Small intestine (tissue), 7 donors: ENCODE measurements at regions not wholly inside any gene's neighbourhood (a gene's known extent, or its start where the extent isn't known, plus 50 kb on each side); places are given as distances from the start of the nearest gene placed in this dataset.

Experiments
- DNase-seq, 2 donors: peaks; one replicate each; pipeline versions ENCODE4 v3.0.0 to v3.0.0-alpha.2; 2013
- FAIRE-seq: peaks from 2 replicates; lab custom pipeline; 2012; peaks lifted over from hg19 to GRCh38; lab: Jason Lieb, UNC
- H3K27ac ChIP-seq, 3 donors: one replicate each; pipeline ENCODE4 v1.5.1; 2013; ENCODE audit warnings: low read length in 2 of 3, mild to moderate bottlenecking in 2 of 3, control low read depth in 1 of 3, inconsistent platforms in 1 of 3, low read depth in 1 of 3, moderate library complexity in 1 of 3
- H3K27me3 ChIP-seq, 3 donors: one replicate each; pipeline ENCODE4 v1.6.1; 2013; ENCODE audit warnings: low read length in 3 of 3, inconsistent platforms in 1 of 3; ENCODE audit not compliant: control insufficient read depth in 3 of 3, insufficient read depth in 3 of 3
- H3K36me3 ChIP-seq, 3 donors: one replicate each; pipeline ENCODE4 v1.6.1; 2013; ENCODE audit warnings: low read length in 3 of 3, inconsistent platforms in 1 of 3, low read depth in 1 of 3, mild to moderate bottlenecking in 1 of 3, moderate library complexity in 1 of 3; ENCODE audit not compliant: control insufficient read depth in 3 of 3, insufficient read depth in 2 of 3
- H3K4me1 ChIP-seq, 3 donors: one replicate each; pipeline ENCODE4 v1.6.1; 2013; ENCODE audit warnings: low read length in 2 of 3, inconsistent platforms in 1 of 3, low read depth in 1 of 3, mild to moderate bottlenecking in 1 of 3, moderate library complexity in 1 of 3; ENCODE audit not compliant: control insufficient read depth in 3 of 3, insufficient read depth in 2 of 3
- H3K4me3 ChIP-seq, 3 donors: one replicate each; pipeline ENCODE4 v1.5.1; 2013; ENCODE audit warnings: low read length in 3 of 3, control low read depth in 1 of 3, inconsistent platforms in 1 of 3, low read depth in 1 of 3, mild to moderate bottlenecking in 1 of 3, moderate library complexity in 1 of 3
- H3K9me3 ChIP-seq, 2 donors: one replicate each; pipeline ENCODE4 v1.6.1; 2013; ENCODE audit warnings: low read depth in 1 of 2, low read length in 1 of 2; ENCODE audit not compliant: control insufficient read depth in 2 of 2, insufficient read depth in 1 of 2
- WGBS, 3 donors: extraction: QIAGEN DNeasy Blood & Tissue Kit; methylation state at CpG; one replicate each; pipeline ENCODE4 v1.1.7; 2013; 5-methylcytosine and 5-hydroxymethylcytosine counted together
- donor health status: healthy with polysubstance abuse.
- donor health status: control.
- donor health status: control.
- donor health status: Bipolar disorder and iron deficiency.
- donor health status: healthy.

DNA sequence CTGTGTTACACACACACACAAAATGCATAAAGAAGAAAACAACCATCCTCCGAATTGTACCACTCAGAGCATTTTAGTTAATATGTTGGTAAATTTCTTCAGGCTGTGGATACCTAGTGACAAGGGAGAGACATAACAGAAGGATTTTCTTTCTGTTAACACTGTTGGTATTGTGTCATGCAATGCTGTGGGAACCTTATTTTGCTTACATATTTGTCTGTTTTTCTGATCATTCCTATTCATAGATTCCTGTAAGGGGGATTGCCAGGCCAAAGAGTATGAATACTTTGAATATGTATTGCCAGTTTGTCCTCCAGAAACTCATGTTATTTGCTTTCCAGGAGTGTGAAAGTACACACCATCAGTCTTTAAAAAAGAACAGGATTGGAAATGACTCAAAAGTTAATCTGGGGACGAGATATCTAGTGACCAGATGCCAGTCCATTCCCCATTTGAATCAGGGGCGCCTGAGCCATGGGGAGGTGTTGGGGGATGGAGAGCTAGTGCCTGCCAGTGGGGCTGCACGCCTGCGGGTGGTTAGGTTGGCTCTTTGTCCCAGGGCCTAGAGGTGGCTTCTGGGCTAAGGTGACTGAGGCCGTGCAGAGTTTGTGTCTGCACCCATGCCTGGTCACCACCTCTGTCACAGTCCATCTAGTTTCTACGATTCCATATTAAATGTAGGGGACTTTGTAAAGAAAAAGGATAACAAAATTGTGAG, 142.0 kb downstream of the PTPN20 start:
- FAIRE-seq: no peak
- Histone ChIP-seq H3K27me3 (peaks cover 0 to 2% (median 0%) of the 10 kb centered on the region in 3 donors), H3K27ac (no peak overlapping the region), H3K4me1 (no peaks in the 10 kb centered on the region), H3K36me3 (no peaks in the 10 kb centered on the region), H3K4me3 (no peak overlapping the region), H3K9me3 (no peaks in the 10 kb centered on the region)
- WGBS, 3 donors: 82 to 88% (median 84%) methylated on average over 7 of the region's 7 CpGs
- no peak for DNase-seq

DNA sequence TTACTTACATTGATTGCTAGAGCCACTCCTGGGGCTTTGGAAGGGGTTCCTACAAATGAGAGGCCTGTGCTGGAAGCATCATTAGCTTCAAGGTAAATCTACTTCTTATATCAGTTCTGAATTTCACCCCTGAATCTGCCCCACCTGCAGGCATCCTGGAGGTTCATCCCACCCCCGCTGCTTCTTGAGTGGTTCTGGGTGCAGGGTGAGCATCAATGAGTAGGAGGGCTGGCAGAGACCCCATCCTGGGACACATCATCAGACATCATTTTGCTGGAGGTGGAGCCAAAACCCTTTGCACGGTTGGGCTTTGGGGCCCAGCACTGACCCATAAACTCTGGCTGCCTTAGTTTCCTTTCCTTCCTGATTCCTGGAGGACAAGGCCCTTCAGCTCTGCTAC, 143.7 kb downstream of the PTPN20 start:
- WGBS, 3 donors: 74 to 83% (median 75%) methylated on average over 2 of the region's 2 CpGs

DNA sequence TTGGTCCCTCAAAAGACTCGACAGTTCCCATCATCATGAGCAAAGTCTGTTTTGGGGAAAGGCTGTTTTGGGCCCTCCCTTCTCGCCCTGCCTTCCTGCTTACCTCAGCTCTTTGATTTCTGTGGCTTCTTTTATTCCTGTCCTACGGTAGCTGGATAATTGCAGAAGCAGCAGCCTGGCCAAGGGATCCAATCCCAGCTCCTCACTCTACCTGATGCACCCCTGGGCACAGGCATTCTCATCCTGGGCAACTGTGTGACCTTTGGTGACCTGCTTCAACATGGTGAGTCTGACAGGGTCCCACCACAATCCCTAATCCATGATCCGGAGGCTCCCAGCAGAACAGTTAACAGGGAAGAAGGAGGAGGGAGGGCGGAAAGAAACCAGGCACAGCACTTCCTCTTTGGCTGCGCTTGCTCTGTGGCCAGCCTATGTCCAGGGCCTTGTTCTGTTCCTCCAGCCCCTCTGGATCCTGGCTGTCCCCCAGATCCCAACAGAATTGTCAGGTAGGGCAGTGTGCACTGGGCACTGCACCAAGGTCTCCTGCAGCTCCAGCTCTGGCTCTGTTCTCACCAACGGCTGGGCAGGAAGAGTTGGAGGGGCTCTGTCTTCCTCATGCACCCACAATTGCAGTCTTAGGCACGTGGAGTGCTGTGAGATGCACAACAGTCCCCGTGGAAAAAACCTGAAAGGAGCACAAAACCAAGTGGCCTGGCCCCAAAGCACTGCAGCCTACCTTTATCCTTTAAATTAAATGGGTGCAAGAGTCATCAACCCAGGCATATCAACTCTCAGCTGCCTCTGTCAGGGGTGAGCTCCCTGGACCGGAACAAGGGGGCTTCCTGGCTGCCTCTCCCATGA, 144.4 kb downstream of the PTPN20 start:
- Histone ChIP-seq H3K27ac (no peak overlapping the region), H3K9me3 (no peaks in the 10 kb centered on the region), H3K4me3 (no peak overlapping the region), H3K27me3 (peaks cover 0 to 2% (median 0%) of the 10 kb centered on the region in 3 donors), H3K36me3 (no peaks in the 10 kb centered on the region), H3K4me1 (no peaks in the 10 kb centered on the region)
- DNase-seq (no peak), FAIRE-seq (no peak)
- 76 to 78% (median 77%) methylated on average over 9 to 10 of the region's 10 CpGs for WGBS, 3 donors

More for the DNA sequence above, 143.7 kb downstream of the PTPN20 start:
- H3K27me3 ChIP-seq: peaks cover 0 to 2% (median 0%) of the 10 kb centered on the region in 3 donors
- no peaks in the 10 kb centered on the region for H3K9me3 ChIP-seq
- no peaks in the 10 kb centered on the region for H3K4me1 ChIP-seq
- H3K36me3 ChIP-seq: no peaks in the 10 kb centered on the region
- H3K4me3 ChIP-seq: no peak overlapping the region
- FAIRE-seq (no peak), DNase-seq (no peak)
- H3K27ac ChIP-seq: no peak overlapping the region

DNA sequence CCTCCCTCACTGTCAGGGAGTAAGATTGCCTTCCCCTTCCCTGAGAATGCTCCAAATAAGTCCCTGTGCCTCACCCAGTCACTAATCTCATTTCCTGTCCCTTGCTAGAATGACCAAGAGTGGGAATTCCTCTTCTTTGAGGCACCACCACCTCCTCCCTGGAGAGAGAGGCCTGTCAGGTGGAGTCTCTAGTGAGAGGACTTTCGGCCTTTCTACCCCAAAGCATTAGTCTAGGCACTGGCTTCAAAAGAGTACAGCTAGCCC, 145.0 kb downstream of the PTPN20 start:
- no peak overlapping the region for H3K4me3 ChIP-seq
- FAIRE-seq (no peak), DNase-seq (no peak)
- H3K27me3 ChIP-seq: peaks cover 0 to 3% (median 2%) of the 10 kb centered on the region in 3 donors
- no peak overlapping the region for H3K27ac ChIP-seq
- no peaks in the 10 kb centered on the region for H3K4me1 ChIP-seq
- H3K36me3 ChIP-seq: no peaks in the 10 kb centered on the region
- WGBS, 3 donors: 74 to 94% (median 89%) methylated on average over 1 of the region's 1 CpG
- no peaks in the 10 kb centered on the region for H3K9me3 ChIP-seq

DNA sequence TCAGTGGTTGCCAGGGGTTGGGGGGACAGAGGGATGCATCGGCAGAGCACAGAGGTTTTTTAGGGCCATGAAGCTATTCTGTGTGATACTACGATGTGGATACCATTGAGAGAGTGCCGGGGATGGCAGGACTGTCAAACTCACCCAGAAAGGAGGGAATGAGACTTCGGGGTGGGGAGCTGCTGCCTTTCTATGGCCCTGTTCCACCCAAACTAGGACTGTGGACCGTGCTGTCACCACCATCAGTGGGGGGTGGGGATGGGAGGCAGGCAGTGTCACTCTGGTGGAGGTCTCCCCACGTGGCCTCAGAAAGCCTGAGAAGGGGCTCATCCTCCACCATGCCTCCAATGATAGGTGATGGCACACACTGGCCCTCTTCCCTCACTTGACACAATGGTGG, 146.2 kb downstream of the PTPN20 start:
- DNase-seq (no peak), FAIRE-seq (no peak)
- Histone ChIP-seq H3K27me3 (peaks cover 0 to 3% (median 2%) of the 10 kb centered on the region in 3 donors), H3K9me3 (no peaks in the 10 kb centered on the region), H3K27ac (no peak overlapping the region), H3K36me3 (no peaks in the 10 kb centered on the region), H3K4me1 (no peaks in the 10 kb centered on the region), H3K4me3 (no peak overlapping the region)
- 77 to 89% (median 87%) methylated on average over 6 of the region's 6 CpGs for WGBS, 3 donors

DNA sequence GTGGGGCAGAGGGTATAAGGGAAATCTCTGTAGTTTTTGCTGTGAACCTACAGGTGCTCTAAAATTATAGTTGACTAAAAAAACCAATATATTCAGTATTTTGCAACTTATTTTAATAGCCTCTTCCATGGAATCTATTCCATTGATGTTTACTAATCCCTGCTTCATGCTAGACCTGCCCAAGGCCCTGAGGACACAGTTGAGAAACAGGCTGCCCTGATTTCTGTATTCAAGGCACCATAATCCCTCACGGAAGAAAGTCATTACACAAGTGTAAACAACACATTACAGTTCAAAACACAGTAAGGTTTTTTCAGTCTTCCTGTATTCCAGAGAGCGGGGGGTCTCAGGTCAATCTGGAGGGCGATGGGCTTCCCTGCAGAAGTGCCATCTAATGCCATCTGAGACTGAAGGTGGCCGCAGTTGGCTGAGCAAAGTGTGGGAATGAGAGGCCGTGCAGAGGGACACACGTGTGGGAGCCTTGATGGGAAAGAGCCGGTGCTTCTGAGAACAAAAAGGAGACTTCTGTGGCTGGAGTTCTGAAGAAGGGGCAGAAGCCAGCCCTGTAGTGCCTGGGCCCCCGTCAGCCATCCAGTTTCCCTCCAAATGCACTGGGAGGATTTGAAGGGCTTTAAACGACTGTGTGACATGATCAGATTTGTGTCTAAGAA, 146.9 kb downstream of the PTPN20 start:
- no peak for DNase-seq

DNA sequence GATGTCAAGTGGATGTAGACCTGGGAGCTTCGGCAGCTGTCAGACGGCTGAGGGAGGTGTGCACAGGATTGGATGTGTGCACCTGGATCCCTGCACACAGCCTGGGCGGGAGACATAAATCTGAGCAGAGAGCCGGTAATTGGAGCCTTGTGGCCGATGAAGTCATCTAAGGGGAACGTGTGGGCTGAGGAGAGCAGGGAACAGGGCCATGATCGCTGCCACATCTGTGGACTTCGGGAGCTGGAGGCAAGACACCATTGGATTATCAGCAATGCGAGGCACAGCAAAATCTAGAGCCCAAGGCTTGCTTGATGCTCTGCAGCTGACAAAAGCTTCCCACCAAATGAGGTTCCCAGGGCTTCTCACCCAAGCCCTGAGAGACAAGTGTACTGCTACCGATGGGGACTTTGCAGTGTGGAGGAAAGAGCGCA, 147.7 kb downstream of the PTPN20 start:
- Histone ChIP-seq H3K4me3 (no peak overlapping the region), H3K9me3 (no peaks in the 10 kb centered on the region), H3K4me1 (no peaks in the 10 kb centered on the region), H3K27me3 (peaks cover 0 to 3% (median 2%) of the 10 kb centered on the region in 3 donors), H3K36me3 (no peaks in the 10 kb centered on the region), H3K27ac (no peak overlapping the region)
- DNase-seq: no peak
- 82 to 87% (median 86%) methylated on average over 11 of the region's 11 CpGs for WGBS, 3 donors
- no peak for FAIRE-seq

More for the DNA sequence above, 146.9 kb downstream of the PTPN20 start:
- H3K4me3 ChIP-seq: no peak overlapping the region
- 73 to 82% (median 81%) methylated on average over 9 of the region's 9 CpGs for WGBS, 3 donors
- peaks cover 0 to 3% (median 2%) of the 10 kb centered on the region in 3 donors for H3K27me3 ChIP-seq
- no peak for FAIRE-seq
- no peaks in the 10 kb centered on the region for H3K9me3 ChIP-seq
- H3K27ac ChIP-seq: no peak overlapping the region
- H3K4me1 ChIP-seq: no peaks in the 10 kb centered on the region
- H3K36me3 ChIP-seq: no peaks in the 10 kb centered on the region

DNA sequence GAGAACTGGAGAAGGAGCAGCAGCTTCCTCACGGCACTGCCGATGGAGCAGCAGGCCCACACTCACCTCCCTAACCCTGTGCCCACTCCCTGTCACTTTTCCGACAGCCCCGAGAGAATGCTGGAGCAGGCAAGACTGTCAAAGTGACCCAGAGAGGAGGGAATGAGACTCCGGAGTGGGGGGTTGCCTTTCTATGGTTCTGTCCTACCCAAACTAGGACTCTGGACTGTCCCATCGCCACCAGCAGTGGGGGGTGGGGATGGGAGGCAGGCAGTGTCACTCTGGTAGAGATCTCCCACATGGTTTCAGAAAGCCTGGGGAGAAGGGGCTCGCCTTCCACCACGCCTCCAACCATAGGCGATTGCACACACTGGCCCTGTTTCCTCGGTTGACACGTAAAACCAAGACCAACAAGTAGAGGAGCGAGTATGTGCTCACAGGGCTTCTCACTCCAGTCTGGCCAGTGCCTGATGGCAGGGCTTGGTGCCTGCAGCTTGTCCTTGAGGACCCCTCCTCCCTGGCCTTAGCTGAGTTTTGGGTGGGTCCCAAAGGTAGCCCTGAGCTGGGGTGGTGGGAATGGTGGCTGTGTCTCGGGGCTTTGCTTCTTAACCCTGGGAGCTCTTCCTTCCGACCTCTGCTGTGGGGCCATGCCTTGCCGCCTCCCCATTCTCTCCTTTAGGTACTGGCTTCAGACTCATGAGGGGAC, 148.5 kb downstream of the PTPN20 start:
- no peak overlapping the region for H3K4me3 ChIP-seq
- peaks cover 0 to 3% (median 2%) of the 10 kb centered on the region in 3 donors for H3K27me3 ChIP-seq
- no peak overlapping the region for H3K27ac ChIP-seq
- no peaks in the 10 kb centered on the region for H3K9me3 ChIP-seq
- no peaks in the 10 kb centered on the region for H3K36me3 ChIP-seq
- DNase-seq (no peak), FAIRE-seq (no peak)
- H3K4me1 ChIP-seq: no peaks in the 10 kb centered on the region
- 82 to 89% (median 83%) methylated on average over 15 of the region's 15 CpGs for WGBS, 3 donors
